OCI-LY1 (cell line): ENCODE measurements at regions not wholly inside any gene's neighbourhood (a gene's known extent, or its start where the extent isn't known, plus 50 kb on each side); places are given as distances from the start of the nearest gene placed in this dataset.
"Not testable (repeated sequence)": the region's sequence is repeated elsewhere in the genome, so short reads cannot be mapped to it uniquely, and the experiment has no call there.

ENCODE experiments used
- H2AFZ ChIP-seq: fragments of 200-600 bp; sonication (generic), shearing (Covaris generic); 2 replicates; pipeline ENCODE4 v1.6.0; 2014; ENCODE audit warnings: antibody characterized with exemption, mild to moderate bottlenecking, low read length
- H3F3A ChIP-seq: fragments of 200-600 bp; sonication (generic), shearing (Covaris generic); 2 replicates; pipeline ENCODE4 v1.6.0; 2014; ENCODE audit warnings: mild to moderate bottlenecking, antibody characterized with exemption, low read length, moderate library complexity; ENCODE audit not compliant: insufficient read depth
- H3K27ac ChIP-seq: fragments of 200-600 bp; sonication (generic); 2 replicates; pipeline ENCODE4 v1.5.1; 2014; ENCODE audit warnings: low read length, mixed run types, mild to moderate bottlenecking, low read depth; ENCODE audit not compliant: poor library complexity, severe bottlenecking
- H3K27me3 ChIP-seq: fragments of 200-600 bp; sonication (generic); 2 replicates; pipeline ENCODE4 v1.6.0; 2014; ENCODE audit warnings: antibody characterized with exemption, mild to moderate bottlenecking, low read length, moderate library complexity; ENCODE audit not compliant: insufficient read depth
- H3K36me3 ChIP-seq: fragments of 200-600 bp; sonication (generic); 2 replicates; pipeline ENCODE4 v1.6.1; 2014; ENCODE audit warnings: mild to moderate bottlenecking, antibody characterized with exemption, low read length, moderate library complexity, mixed read lengths; ENCODE audit not compliant: insufficient read depth
- H3K4me1 ChIP-seq: fragments of 200-600 bp; sonication (generic); 2 replicates; pipeline ENCODE4 v1.5.1; 2014; ENCODE audit warnings: mild to moderate bottlenecking, low read length, moderate library complexity; ENCODE audit not compliant: insufficient read depth, severe bottlenecking
- H3K4me2 ChIP-seq: fragments of 200-600 bp; sonication (generic), shearing (Covaris generic); 2 replicates; pipeline ENCODE4 v1.6.1; 2014; ENCODE audit warnings: low read length
- H3K4me3 ChIP-seq: fragments of 200-600 bp; sonication (generic); 2 replicates; pipeline ENCODE4 v1.5.1; 2014; ENCODE audit warnings: low read length, low read depth, mild to moderate bottlenecking, mixed read lengths; ENCODE audit not compliant: poor library complexity, severe bottlenecking
- H3K79me2 ChIP-seq: fragments of 200-600 bp; shearing (Covaris generic); 2 replicates; pipeline ENCODE4 v1.6.1; 2016; ENCODE audit warnings: mixed run types, low read length, mixed read lengths; ENCODE audit not compliant: insufficient read depth
- H3K9ac ChIP-seq: fragments of 200-600 bp; sonication (generic), shearing (Covaris generic); 2 replicates; pipeline ENCODE4 v1.6.1; 2014; ENCODE audit warnings: mild to moderate bottlenecking, low read length, mixed read lengths
- H3K9me2 ChIP-seq: fragments of 200-600 bp; sonication (generic), shearing (Covaris generic); 2 replicates; pipeline ENCODE4 v1.6.1; 2014; ENCODE audit warnings: low read depth, mild to moderate bottlenecking, low read length, mixed read lengths
- H3K9me3 ChIP-seq: fragments of 200-600 bp; shearing (Covaris generic); 2 replicates; pipeline ENCODE4 v1.6.1; 2014; ENCODE audit warnings: low read length, mixed read lengths
- H4K20me1 ChIP-seq: fragments of 200-600 bp; sonication (generic), shearing (Covaris generic); 2 replicates; pipeline ENCODE4 v1.6.0; 2016; ENCODE audit warnings: mild to moderate bottlenecking, low read length; ENCODE audit not compliant: insufficient read depth
- EZH2 ChIP-seq: fragments of 200-600 bp; sonication (generic), shearing (Covaris generic); IDR thresholded peaks from 2 replicates; pipeline ENCODE4 v1.8.0; 2017; ENCODE audit warnings: borderline replicate concordance, mixed run types, mild to moderate bottlenecking, antibody characterized with exemption, low read length, moderate library complexity, mixed read lengths
- TF ChIP-seq, protein P1 (sequence below): fragments of 200-600 bp; sonication (generic), shearing (Covaris generic); IDR thresholded peaks from 2 replicates; pipeline ENCODE4 v1.5.1; 2017; ENCODE audit warnings: mild to moderate bottlenecking, antibody characterized with exemption, low read length, moderate library complexity, mixed read lengths

DNA sequence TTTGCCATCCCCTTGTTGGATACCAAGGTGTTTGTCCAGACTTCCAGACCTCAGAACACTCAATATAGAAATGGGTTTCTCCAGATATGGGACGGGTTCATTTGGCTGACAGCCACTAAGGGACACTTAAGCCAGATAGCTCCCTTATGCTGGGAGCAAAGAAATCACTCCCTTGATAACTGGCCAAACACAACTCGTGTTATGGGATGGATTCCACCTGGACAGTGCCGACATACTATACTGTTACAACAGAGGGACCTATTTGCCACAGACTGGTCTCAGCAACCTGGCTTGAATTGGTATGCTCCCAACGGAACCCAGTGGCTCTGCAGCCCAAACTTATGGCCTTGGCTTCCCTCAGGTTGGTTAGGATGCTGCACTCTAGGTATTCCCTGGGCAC is 114.0 kb upstream of the PLCL2 start:
- Histone ChIP-seq H2AFZ (no peak overlapping the region), H3K9me2 (no peaks in the 10 kb centered on the region), H3K9me3 (no peaks in the 10 kb centered on the region), H3F3A (no peaks in the 10 kb centered on the region), H3K27me3 (no peaks in the 10 kb centered on the region), H3K79me2 (no peaks in the 10 kb centered on the region), H3K4me1 (no peaks in the 10 kb centered on the region), H3K4me3 (no peak overlapping the region), H3K4me2 (no peak overlapping the region), H3K36me3 (no peaks in the 10 kb centered on the region), H4K20me1 (no peaks in the 10 kb centered on the region), H3K27ac (no peak overlapping the region), H3K9ac (no peak overlapping the region)
- no peak for TF ChIP-seq EZH2
- TF ChIP-seq, protein P1, sequence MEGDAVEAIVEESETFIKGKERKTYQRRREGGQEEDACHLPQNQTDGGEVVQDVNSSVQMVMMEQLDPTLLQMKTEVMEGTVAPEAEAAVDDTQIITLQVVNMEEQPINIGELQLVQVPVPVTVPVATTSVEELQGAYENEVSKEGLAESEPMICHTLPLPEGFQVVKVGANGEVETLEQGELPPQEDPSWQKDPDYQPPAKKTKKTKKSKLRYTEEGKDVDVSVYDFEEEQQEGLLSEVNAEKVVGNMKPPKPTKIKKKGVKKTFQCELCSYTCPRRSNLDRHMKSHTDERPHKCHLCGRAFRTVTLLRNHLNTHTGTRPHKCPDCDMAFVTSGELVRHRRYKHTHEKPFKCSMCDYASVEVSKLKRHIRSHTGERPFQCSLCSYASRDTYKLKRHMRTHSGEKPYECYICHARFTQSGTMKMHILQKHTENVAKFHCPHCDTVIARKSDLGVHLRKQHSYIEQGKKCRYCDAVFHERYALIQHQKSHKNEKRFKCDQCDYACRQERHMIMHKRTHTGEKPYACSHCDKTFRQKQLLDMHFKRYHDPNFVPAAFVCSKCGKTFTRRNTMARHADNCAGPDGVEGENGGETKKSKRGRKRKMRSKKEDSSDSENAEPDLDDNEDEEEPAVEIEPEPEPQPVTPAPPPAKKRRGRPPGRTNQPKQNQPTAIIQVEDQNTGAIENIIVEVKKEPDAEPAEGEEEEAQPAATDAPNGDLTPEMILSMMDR = no peak

DNA sequence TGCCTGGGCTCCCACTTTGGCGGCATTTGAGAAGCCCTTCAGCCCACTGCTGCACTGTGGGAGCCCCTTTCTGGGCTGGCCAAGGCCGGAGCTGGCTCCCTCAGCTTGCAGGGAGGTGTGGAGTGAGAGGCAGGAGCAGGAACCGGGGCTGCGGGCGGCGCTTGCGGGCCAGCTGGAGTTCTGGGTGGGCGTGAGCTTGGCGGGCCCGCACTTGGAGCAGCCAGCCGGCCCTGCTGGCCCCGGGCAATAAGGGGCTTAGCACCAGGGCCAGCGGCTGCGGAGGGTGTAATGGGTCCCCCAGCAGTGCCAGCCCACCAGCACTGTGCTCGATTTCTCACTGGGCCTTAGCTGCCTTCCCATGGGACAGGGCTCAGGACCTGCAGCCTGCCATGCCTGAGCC is 111.2 kb upstream of the PLCL2 start:
- H3K27me3 ChIP-seq, H2AFZ ChIP-seq, H3K9ac ChIP-seq, H3K9me2 ChIP-seq, H3F3A ChIP-seq, H4K20me1 ChIP-seq, H3K79me2 ChIP-seq, H3K36me3 ChIP-seq, H3K27ac ChIP-seq, H3K4me1 ChIP-seq, H3K4me3 ChIP-seq, H3K4me2 ChIP-seq, H3K9me3 ChIP-seq: not testable (repeated sequence)

DNA sequence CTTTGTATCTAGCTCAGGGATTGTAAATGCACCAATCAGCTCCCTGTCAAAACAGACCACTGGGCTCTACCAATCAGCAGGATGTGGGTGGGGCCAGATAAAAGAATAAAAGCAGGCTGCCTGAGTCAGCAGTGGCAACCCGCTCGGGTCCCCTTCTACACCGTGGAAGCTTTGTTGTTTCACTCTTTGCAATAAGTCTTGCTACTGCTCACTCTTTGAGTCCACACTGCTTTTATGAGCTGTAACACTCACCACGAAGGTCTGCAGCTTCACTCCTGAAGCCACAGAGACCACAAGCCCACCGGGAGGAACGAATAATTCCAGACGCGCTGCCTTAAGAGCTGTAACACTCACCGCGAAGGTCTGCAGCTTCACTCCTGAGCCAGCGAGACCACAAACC is 110.2 kb upstream of the PLCL2 start:
- not testable (repeated sequence) for H3K36me3 ChIP-seq, H3K9ac ChIP-seq, H3K79me2 ChIP-seq, H3F3A ChIP-seq, H3K27ac ChIP-seq, H3K27me3 ChIP-seq, H3K4me3 ChIP-seq, H2AFZ ChIP-seq, H3K4me1 ChIP-seq, H3K9me3 ChIP-seq, H4K20me1 ChIP-seq, H3K9me2 ChIP-seq, H3K4me2 ChIP-seq

DNA sequence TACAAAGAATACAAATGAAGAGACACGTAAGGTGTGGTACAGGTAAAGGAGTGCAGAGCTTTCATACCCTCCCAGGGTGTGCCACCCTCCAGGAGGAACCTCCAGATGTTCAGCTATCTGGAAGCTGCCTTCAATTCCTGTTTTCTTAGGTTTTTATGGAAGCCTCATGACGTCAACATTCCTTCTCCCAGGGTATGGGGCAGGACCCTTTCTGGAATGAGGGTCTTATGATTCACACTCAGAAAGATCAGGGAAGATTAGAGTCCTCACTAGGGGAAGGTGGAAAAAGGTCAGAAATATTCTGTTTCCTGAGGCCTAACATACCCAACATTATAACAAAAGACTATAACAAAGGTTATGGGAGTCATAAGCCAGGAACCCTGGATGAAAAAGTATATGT is 99.8 kb upstream of the PLCL2 start:
- Histone ChIP-seq H3K79me2 (no peaks in the 10 kb centered on the region), H3K9ac (no peak overlapping the region), H3K27me3 (no peaks in the 10 kb centered on the region), H4K20me1 (no peaks in the 10 kb centered on the region), H3K9me2 (no peaks in the 10 kb centered on the region), H3K4me3 (no peak overlapping the region), H3K4me1 (peaks cover 8% of the 10 kb centered on the region), H3K36me3 (no peaks in the 10 kb centered on the region), H3K4me2 (no peak overlapping the region), H3K27ac (no peak overlapping the region), H3F3A (no peaks in the 10 kb centered on the region), H2AFZ (no peak overlapping the region), H3K9me3 (no peaks in the 10 kb centered on the region)
- no peak for TF ChIP-seq EZH2
- TF ChIP-seq, protein P1 = no peak
